Stromal cell of bone marrow (primary cell): ENCODE measurements at regions not wholly inside any gene's neighbourhood (a gene's known extent, or its start where the extent isn't known, plus 50 kb on each side); places are given as distances from the start of the nearest gene placed in this dataset.

Source experiments
- DNase-seq: peaks from one replicate; pipeline ENCODE4 v3.0.0-alpha.2; 2012; ENCODE audit warnings: low read depth

DNA sequence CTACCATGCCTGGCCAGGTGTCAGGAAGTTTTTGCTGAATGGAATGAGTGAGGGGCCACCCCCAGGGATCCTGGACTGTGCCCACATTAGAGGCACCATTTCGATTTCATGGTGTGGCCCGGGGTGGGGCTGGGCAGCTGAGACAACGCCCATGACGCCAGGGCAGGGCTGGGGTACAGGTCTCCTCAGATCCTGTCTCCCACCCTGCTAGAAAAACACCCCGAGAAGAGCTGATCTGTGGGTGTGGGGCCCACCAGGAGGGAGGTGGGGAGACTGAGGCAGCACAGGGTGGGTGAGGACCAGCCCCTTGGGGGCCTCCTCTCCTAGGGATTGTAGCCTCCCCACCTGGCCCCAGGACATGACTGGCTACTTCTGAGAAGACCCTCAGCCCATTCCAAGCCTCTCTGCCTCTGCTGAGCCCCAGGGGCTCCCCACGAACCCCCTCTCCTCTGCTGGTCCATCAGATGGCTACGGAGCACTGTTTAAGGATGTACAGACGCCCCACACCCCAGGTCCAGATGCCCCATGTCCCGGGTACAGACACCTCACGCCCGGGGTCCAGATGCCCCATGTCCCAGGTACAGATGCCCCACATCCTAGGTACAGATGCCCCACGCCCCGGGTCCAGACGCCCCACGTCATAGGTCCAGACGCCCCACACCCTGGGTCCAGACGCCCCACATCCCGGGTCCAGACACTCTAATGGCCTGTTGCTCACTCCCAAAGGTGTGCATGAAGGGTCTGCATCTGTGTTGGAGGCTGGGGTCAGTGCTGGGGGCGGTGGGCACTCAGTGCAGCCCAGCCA, 99.4 kb downstream of the MICALL2 start:
- DNase-seq, result no peak

- no peak for DNase-seq
Measured at GRCh38 chr7:1360521-1360971, 98.7 kb downstream of the MICALL2 start.

GRCh38 chr7:1361016-1361755, 98.1 kb downstream of the MICALL2 start:
- DNase-seq, result no peak

DNA sequence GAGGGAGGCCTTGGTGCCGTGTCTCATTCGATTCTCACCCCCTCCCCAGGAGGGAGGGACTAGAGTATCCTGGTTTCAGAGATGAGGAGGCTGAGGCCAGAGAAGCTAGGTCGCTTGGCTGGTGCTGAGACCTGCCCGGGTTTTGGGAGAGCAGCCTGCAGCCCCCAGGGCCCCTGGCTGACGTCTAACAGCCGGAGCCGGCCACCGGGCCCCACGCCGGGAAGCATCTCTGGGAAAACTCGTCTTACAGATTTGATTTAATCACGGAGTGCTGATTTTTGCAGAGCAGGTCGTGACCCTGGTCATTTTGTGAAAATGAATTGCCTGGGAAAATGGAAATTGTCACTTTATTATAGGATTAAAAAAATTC, 97.5 kb downstream of the MICALL2 start:
- no peak for DNase-seq

DNA sequence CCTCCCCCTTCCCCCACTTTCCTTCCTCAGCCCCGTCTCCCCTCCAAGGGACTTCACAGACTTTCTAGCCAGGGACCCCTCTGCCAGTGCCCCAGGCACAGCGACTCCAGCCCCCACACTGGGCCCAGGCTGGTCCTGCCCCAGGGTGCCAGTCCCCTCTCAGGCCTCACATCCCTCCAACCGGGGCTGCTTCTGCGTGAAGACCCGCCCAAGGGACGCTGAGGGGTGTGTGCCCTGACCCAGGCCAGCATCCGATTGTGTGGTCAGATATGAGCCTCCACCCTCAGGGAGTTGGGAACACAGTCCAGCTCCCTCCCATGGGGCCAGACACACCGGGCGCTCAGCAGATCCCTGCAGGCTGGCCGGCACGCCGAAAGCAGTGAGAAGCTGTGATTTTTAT, 97.0 kb downstream of the MICALL2 start:
- DNase-seq, result no peak

- no peak for DNase-seq
Measured at GRCh38 chr7:1364068-1364905, 95.0 kb downstream of the MICALL2 start.

DNA sequence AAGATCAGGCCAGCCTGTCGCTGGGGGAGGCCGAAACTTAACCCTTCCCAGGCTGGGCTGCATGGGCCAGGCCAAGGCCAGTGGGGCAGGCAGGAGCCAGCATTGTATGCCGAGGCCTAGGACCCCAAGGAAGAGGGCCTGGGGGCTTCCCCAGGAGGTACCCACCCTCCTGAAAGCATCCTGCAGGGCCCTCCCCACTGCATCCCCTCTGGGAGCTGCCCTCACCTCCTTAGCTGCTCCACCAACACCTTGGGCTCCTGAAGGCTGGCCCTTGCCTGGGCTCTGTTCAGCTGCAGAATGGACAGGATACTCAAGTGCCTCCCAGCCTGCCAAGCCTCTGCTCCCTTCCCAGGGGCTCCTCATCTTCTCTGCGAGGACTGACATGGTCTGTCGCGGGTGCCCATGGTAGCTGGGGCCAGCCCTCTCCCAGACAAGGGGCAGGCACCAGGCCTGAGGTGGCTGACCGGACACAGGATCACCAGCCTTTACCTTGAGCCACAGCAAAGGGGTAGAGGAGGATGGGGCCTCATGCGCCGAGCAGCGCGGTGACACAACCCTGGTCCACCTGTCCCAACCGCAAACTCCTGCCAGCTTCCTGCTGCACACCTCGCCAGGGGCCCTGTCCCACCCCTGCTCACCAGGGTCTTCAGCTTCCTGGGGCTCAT, 94.2 kb downstream of the MICALL2 start:
- no peak for DNase-seq

DNA sequence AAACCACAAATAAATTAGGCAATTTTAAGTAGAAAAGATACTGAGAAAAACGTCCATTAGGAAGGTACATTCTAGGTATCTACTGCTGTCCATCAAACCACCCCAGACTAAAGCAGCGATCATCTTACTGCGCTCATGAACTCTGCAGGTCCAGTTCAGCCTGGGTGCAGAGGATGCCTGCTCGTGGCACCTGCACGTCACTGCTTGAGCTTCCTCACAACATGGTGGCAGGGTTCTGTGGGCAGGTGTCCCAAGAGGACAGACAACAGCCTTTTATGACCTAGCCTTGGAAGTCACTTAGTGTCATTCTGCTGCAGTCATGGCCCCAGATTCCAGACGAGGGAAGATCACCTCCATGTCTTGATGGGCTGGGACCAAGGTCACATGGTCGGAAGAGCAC, 93.4 kb downstream of the MICALL2 start:
- no peak for DNase-seq

GRCh38 chr7:1366801-1367405, 92.4 kb downstream of the MICALL2 start:
- no peak for DNase-seq

- no peak for DNase-seq
Measured at GRCh38 chr7:1367501-1368183, 91.6 kb downstream of the MICALL2 start.

- no peak for DNase-seq
Measured at GRCh38 chr7:1368184-1368681, 91.0 kb downstream of the MICALL2 start.

GRCh38 chr7:1368682-1369571, 90.3 kb downstream of the MICALL2 start:
- no peak for DNase-seq

DNA sequence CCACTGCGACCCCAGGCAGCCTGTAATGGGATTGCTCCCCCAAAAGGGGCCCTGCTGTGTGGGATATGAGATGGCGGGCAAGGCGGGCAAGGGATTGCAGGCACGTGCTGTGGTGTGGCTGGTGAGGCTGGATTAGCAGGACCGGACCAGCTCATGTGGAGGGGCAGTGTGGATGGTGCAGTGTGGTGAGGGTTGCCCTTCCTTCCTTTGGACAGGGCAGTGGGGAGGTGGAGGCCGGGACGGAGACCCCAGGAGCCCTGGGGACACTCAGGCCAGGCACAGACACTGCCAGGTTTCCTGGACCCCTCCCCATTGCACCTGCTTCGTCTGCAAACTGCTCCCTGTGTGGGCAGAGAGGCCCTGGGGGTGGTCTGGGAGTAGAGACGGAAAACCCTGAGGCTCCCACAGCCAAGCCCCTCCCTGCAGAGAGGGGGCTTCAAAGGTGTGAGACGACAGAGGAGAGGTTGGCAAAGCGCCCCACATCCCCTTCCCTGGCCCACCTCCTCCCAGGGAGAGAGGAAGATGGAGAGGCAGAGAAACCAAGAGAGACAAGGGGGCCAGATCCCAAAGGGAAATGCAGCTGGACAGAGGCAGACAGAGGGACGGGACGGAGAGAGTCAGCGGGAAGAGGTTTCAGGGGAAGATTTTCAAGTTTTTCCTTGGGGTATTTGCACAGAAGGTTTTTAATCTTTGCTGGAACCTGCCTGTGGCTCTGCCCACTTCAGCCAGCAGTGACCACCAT, 89.2 kb downstream of the MICALL2 start:
- DNase-seq, result no peak

GRCh38 chr7:1370738-1371137, 88.5 kb downstream of the MICALL2 start:
- no peak for DNase-seq

DNA sequence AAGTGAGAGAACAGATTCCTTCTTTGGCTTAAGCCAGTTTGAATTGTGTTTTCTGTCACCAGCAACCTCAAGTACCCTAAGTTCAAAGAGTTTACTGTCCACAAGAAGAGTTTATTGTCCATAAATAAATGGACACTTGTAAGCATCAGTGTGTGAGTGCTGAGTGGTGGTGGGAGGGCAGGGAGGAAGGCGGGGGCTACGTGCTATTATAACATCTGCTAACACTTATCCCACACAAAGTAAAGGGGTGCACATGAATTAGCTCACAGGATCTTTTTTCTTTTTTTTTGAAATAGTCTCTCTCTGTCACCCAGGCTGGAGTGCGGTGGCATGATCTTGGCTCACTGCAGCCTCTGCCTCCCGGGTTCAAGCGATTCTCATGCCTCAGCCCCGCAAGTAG, 87.2 kb downstream of the MICALL2 start:
- DNase-seq, result no peak

GRCh38 chr7:1372671-1373379, 86.4 kb downstream of the MICALL2 start:
- no peak for DNase-seq

- DNase-seq, result no peak
Measured at GRCh38 chr7:1377111-1377909, 82.0 kb downstream of the MICALL2 start.
